ENCODE measurements at regions not wholly inside any gene's neighbourhood (a gene's known extent, or its start where the extent isn't known, plus 50 kb on each side); places are given as distances from the start of the nearest gene placed in this dataset.
"Not testable (repeated sequence)": the region's sequence is repeated elsewhere in the genome, so short reads cannot be mapped to it uniquely, and the experiment has no call there.

DNA sequence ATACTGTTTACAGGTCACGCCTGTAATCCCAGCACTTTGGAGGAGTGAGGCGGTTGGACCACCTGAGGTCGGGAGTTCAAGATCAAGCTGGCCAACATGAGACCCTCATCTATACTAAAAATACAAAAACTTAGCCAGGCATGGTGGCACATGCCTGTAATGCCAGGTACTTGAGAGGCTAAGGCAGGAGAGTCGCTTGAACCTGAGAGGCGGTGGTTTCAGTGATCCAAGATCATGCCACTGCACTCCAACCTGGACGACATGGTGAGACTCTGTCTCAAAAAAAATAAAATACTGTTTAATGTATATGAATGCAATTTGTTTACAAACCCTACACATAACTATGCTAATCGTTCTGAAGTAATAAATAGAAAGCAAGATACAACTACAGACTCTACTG, 102.4 kb downstream of the ZNF486 start:
- no peaks in the 10 kb centered on the region for H3K27me3 ChIP-seq (replicated peaks; ENCODE audit: insufficient read depth, low read length)
- H2AFZ ChIP-seq (ENCODE audit: low read length): no peak overlapping the region

DNA sequence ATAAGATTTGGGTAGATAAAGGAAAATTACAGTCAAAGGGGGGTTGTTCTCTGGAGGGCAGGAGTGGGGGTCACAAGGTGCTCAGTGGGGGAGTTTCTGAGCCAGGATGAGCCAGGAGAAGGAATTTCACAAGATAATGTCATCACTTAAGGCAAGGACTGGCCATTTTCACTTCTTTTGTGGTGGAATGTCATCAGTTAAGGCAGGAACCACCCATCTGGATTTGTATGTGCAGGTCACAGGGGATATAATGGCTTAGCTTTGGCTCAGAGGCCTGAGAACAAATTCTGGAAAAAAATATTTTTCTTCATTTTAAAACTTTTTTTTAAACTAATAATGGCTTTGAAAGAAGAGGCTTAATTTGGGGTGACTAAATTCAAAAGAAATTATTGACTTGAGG, 94.5 kb downstream of the ZNF486 start:
- not testable (repeated sequence) for H3K27ac ChIP-seq (ENCODE audit: low read length); H3K9me2 ChIP-seq (replicated peaks; ENCODE audit: insufficient read depth, low read length); H3K9ac ChIP-seq (ENCODE audit: low read length); H3F3A ChIP-seq (ENCODE audit: insufficient read depth, low read length); H3K9me3 ChIP-seq (replicated peaks; ENCODE audit: insufficient read depth, low read length); H4K20me1 ChIP-seq (ENCODE audit: insufficient read depth, low read length); H3K4me1 ChIP-seq (ENCODE audit: low read length); DNase-seq; H3K4me3 ChIP-seq (ENCODE audit: low read length); H3K36me3 ChIP-seq (replicated peaks; ENCODE audit: insufficient read depth, low read length); H3K27me3 ChIP-seq (replicated peaks; ENCODE audit: insufficient read depth, low read length); H3K79me2 ChIP-seq (ENCODE audit: low read length); H2AFZ ChIP-seq (ENCODE audit: low read length); H3K4me2 ChIP-seq (ENCODE audit: low read depth, low read length)

More for the DNA sequence above, 102.4 kb downstream of the ZNF486 start:
- Histone ChIP-seq H3K27ac (ENCODE audit: low read length) (no peak overlapping the region), H3K4me3 (ENCODE audit: low read length) (no peak overlapping the region), H3K4me1 (ENCODE audit: low read length) (no peaks in the 10 kb centered on the region), H3K9me3 (replicated peaks; ENCODE audit: insufficient read depth, low read length) (no peaks in the 10 kb centered on the region), H3K4me2 (ENCODE audit: low read depth, low read length) (no peak overlapping the region), H3F3A (ENCODE audit: insufficient read depth, low read length) (no peaks in the 10 kb centered on the region), H3K36me3 (replicated peaks; ENCODE audit: insufficient read depth, low read length) (no peaks in the 10 kb centered on the region), H3K79me2 (ENCODE audit: low read length) (no peaks in the 10 kb centered on the region), H4K20me1 (ENCODE audit: insufficient read depth, low read length) (no peaks in the 10 kb centered on the region), H3K9me2 (replicated peaks; ENCODE audit: insufficient read depth, low read length) (no peaks in the 10 kb centered on the region), H3K9ac (ENCODE audit: low read length) (no peak overlapping the region)
- DNase-seq: no peak
- TF ChIP-seq EZH2 (optimal IDR thresholded peaks at IDR 0.05; ENCODE audit: low read depth, low read length): no peak
- no peak for TF ChIP-seq CTCF (IDR thresholded peaks at IDR 0.05; ENCODE audit: low read length)
- no peak for TF ChIP-seq EZH2phosphoT487 (IDR thresholded peaks at IDR 0.05; ENCODE audit: low read length)

DNA sequence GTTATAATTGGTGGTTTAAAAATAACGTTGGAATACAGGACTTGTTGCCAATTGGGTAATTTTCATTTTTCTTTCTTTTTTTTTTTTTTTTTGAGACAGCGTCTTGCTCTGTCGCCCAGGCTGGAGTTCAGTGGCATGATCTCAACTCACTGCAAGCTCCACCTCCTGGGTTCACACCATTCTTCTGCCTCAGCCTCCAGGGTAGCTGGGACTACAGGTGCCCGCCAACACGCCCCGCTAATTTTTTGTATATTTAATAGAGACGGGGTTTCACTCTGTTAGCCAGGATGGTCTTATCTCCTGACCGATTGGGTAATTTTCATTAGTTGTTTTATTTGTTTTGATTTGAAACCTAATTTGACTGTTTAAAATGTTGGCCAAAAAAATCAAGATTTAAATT, 93.7 kb downstream of the ZNF486 start:
- H3K9me3 ChIP-seq (replicated peaks; ENCODE audit: insufficient read depth, low read length); H3K36me3 ChIP-seq (replicated peaks; ENCODE audit: insufficient read depth, low read length); H3K4me3 ChIP-seq (ENCODE audit: low read length); H3K4me1 ChIP-seq (ENCODE audit: low read length); H3K27ac ChIP-seq (ENCODE audit: low read length); H3K9ac ChIP-seq (ENCODE audit: low read length); H3F3A ChIP-seq (ENCODE audit: insufficient read depth, low read length); H3K4me2 ChIP-seq (ENCODE audit: low read depth, low read length); DNase-seq; H3K27me3 ChIP-seq (replicated peaks; ENCODE audit: insufficient read depth, low read length); H4K20me1 ChIP-seq (ENCODE audit: insufficient read depth, low read length); H2AFZ ChIP-seq (ENCODE audit: low read length); H3K9me2 ChIP-seq (replicated peaks; ENCODE audit: insufficient read depth, low read length); H3K79me2 ChIP-seq (ENCODE audit: low read length): not testable (repeated sequence)

DNA sequence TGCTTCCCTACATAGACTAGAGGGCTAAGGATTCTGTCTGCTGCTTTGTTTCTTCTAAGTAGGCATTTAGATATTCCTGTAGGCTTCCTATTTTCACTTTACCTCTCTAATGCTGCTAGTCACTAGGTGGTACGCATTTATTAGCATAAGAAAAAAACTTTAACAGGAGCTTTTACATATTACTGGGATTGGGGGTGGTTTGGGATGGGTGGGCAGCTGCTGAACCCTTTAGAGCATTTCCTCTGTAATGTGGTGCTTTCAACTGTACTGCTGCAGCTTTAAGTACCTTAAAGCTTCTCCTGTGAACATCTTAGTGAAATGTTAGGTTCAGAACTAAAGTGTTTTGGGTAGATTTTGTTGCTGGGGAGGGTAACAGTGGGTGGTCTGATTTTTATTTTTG, 92.6 kb downstream of the ZNF486 start:
- Histone ChIP-seq H3K36me3 (replicated peaks; ENCODE audit: insufficient read depth, low read length) (no peaks in the 10 kb centered on the region), H3K4me1 (ENCODE audit: low read length) (no peaks in the 10 kb centered on the region), H3K9ac (ENCODE audit: low read length) (no peak overlapping the region), H3K9me2 (replicated peaks; ENCODE audit: insufficient read depth, low read length) (no peaks in the 10 kb centered on the region), H3F3A (ENCODE audit: insufficient read depth, low read length) (no peaks in the 10 kb centered on the region), H3K27ac (ENCODE audit: low read length) (no peak overlapping the region), H3K27me3 (replicated peaks; ENCODE audit: insufficient read depth, low read length) (no peaks in the 10 kb centered on the region), H3K79me2 (ENCODE audit: low read length) (no peaks in the 10 kb centered on the region), H2AFZ (ENCODE audit: low read length) (no peak overlapping the region), H3K4me2 (ENCODE audit: low read depth, low read length) (no peak overlapping the region), H3K9me3 (replicated peaks; ENCODE audit: insufficient read depth, low read length) (no peaks in the 10 kb centered on the region), H4K20me1 (ENCODE audit: insufficient read depth, low read length) (no peaks in the 10 kb centered on the region), H3K4me3 (ENCODE audit: low read length) (no peak overlapping the region)
- no peak for TF ChIP-seq EZH2 (optimal IDR thresholded peaks at IDR 0.05; ENCODE audit: low read depth, low read length)
- TF ChIP-seq CTCF (IDR thresholded peaks at IDR 0.05; ENCODE audit: low read length): no peak
- TF ChIP-seq EZH2phosphoT487 (IDR thresholded peaks at IDR 0.05; ENCODE audit: low read length): no peak
- DNase-seq: no peak

All from MM.1S (cell line).